HG03103 (cell line): ENCODE measurements at regions not wholly inside any gene's neighbourhood (a gene's known extent, or its start where the extent isn't known, plus 50 kb on each side); places are given as distances from the start of the nearest gene placed in this dataset.
"Not testable (repeated sequence)": the region's sequence is repeated elsewhere in the genome, so short reads cannot be mapped to it uniquely, and the experiment has no call there.

ENCODE experiments used
- ATAC-seq: cut with Tn5 transposase; IDR thresholded peaks from one replicate; pipeline ENCODE4 v1.9.1; 2021; ENCODE audit warnings: low read depth; ENCODE audit not compliant: unreplicated experiment

DNA sequence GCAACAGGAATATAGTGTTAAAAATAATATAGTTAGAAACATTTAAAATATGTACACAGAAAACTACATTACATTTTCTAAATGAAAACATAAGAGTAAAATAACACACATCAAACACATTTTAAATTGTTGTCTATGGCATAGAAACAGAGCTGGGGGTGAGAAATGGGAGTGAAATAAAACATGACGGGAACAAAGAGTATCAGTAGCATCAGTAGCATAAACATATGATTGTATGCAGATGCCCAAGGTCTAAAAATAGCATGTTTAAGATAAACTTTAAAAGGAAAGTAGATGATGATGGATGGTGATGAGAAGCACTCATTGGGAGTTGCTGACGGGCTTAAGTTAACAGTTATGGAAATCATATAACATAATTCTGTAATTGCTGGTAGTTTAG is 1221.7 kb upstream of the SPRY2 start:
- no peak for ATAC-seq

DNA sequence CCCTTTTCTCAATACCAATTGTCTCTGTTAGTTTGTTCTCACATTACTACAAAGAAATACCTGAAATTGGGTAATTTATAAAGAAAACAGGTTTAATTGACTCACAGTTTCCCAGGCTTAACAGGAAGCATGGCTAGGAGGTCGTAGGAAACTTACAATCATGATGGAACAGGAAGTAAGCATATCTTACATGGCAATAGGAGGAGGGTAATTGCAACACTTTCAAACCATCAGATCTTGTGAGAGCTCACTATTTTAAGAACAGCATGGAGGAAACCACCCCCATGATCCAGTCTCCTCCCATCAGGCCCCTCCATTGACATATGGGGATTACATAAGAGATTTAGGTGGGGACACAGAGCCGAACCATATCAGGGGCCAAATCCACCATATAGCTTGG is 1210.1 kb upstream of the SPRY2 start:
- ATAC-seq: no peak

DNA sequence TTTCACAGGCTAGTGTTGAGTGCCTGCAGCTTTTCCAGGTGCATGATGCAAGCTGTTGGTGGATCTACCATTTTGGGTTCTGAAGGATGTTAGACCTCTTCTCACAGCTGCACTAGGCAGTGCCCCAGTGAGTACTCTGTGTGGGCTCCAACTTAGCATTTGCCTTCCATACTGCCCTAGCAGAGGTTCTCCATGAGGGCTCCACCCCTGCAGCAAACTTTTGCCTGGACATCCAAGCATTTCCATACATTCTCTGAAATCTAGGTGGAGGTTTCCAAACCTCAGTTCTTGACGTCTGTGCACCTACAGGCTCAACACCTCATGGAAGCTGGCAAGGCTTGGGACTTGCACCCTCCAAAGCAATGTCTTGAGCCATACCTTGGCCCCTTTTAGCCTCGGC is 1205.4 kb upstream of the SPRY2 start:
- not testable (repeated sequence) for ATAC-seq

DNA sequence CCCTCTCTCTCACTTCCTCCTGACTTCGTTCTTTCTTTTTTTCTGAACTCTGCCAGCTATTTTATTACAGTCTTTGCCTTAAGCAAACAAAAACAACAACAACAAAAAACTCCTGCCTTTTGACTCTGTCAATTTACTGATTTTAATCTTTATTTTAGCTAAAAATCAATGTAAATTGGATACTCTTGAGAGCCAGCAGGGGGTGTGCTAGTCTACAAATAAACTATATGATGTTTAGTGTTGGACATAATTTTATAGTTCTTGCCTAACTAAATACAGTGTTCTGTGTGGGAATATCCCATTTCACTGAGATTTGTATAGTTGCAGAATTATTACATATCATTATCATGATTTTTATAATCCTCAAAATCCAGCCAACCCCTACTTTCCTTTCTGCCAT is 1199.9 kb upstream of the SPRY2 start:
- ATAC-seq: no peak

DNA sequence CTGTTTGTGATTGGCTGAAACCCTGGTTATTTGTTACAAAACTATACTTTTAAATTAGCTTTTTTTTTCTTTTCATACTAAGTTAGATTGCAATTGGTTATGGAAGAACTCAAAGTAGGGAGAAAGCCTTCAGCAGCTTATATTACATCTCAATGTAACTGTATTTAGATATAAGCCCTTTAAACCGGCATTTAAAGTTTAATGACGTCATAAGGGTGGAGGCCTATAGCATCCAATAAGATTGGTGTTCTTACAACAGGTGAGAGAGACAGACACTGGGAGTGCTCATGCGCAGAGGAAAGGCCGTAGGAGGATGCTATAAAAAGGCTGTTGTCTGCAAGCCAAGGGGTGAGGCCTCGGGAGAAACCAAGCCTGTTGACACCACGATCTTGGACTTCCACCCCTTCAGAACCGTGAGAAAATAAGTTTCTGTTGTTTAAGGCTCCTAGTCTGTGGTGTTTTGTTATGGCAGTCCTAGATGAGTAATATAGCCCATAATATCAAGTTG is 1198.8 kb upstream of the SPRY2 start:
- no peak for ATAC-seq

DNA sequence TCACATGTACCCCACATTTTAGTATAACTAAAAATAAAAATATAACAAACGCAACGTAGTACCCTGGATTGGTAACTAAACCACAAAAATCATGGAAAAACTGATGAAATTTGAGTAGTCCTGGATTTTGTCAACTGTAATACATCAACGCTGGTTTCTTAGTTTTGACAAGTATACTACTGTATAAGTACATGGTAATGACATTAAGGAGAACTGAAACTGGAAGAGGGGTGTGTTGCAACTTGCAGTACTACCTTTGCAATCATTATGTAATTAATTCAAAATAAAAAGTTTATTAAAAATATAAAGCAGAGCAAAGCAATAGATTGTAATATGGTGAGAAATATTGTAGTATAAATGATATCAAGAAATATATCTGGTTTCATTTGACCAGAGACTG is 1158.0 kb upstream of the SPRY2 start:
- ATAC-seq: no peak

DNA sequence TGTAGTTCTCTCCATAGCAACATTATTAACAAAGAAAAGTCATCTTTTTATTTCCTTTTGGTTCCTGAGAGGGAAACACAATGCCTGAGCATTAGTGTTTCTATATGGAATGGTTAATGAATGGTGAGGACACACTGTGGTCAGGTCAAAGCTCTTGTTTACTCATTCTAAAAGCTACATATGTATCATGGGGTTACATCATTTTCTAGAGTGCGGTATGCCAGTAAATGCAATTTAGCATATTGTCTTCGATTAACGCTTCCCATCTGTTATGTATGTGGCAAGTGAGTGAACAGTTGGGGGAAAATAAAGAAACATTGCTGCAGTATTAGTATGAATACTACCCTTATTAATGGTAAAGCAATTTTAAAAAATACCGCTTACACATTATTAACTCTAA is 1152.2 kb upstream of the SPRY2 start:
- no peak for ATAC-seq

DNA sequence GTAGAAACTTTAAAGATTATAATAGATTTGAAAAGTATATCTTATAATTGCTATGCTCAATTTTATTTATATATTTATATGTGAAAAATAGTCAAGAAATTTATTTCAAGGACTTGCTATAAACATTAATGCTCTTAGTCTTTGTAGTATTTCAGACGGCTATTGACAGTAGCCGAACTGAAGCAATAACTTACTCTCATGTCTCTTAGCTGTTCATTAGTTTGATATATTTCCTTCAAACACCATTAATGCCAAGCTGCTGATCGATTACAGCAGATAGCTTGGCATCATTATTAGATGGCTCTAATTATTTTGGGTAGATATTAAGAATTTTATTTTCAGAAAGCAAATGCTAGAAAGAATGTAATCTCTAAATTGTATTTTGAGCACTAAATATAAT is 1151.5 kb upstream of the SPRY2 start:
- no peak for ATAC-seq

DNA sequence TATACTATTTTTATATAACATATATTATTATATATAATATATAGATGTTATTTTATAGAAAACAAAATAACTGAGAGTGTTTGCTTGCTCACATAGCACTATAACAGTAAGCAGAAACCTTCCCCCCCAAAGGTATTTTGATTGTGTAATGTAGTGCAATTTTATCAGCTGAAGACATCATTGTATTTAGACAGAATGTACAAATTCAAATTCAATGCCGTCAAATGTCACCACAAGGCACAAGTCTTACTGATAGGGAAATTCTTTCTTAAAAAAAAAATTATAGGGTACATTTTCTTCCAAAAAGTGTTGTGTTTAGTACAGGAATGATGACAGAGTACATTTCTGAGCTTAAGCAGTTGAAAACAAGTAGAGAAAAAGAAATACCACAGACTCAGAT is 1147.1 kb upstream of the SPRY2 start:
- no peak for ATAC-seq

DNA sequence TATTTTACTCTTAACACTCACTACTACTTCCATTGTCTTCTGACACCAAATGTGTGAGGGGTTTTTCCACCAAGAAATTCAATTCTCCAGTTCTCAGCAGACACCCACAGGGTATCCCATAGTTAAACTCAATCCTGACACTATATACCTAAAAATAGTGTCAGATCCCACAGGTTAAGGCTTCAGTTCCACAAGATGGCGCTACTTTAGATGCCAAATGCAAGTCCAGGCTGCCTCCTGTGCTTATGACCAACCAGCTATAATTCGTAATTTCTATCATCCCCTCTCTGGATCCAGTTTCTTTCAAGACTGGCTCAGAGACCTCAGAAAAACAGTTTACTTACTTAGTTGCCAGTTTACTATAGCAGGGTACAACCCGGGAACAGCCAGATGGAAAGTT is 1146.2 kb upstream of the SPRY2 start:
- no peak for ATAC-seq

DNA sequence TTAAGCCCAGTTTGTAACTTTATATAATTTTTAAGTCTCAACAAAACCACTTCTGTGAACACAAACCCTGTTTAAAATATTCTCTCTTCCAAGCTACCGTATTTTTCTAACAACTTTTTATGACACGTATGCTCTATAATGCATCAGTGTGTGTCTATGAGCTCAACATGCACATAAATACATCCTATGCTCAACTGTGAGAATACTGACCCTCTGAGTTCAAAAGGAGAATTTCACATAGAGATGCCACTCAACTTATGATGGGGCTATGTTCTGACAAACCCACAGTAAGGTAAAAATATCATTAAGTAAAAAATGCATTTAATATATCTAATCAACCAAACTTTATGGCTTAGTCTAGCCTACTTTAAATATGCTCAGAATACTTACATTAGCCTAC is 1139.7 kb upstream of the SPRY2 start:
- no peak for ATAC-seq

DNA sequence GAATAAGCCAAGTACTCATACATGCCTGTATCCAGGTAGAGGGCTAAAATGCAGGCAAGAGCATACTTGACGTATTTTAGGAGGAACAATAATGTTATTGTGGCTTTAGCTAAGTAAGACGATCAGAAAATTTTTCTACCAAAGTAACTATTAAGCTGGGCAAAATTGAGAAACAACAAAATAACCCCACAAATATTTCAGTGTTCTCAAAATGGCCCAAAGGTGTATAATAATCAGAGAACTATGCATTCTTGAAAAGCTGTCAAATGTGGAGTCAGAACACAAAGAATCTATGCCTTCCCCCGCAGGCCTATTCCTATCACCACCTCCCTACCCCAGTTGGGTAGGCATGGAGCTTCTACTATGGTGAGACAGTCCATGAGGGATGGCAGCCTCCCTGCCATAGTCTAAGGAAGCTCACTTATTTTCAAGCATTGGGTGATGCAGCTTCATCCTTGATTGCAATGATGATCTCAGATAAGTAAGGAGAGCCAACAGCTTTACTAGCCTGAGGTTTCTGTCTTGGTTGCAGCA is 1132.5 kb upstream of the SPRY2 start:
- no peak for ATAC-seq

DNA sequence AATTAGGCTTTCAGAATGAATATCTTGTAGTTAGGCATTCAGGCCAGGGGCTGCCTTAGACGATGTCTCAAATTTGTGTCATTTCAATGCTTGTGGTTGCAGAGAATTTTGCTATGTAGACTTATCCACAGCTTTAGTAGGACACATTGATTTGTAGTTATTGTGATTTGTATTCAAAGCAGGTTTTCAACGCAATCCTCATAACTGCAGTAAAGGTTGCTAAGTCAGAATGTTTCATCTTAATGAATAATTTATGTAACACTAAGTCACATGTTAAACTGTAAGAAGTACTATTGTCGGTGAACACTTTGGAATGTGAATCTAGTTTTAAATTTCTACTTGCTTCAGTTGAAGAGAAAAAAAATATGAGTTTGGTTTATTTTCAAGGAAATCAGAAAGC is 1117.2 kb upstream of the SPRY2 start:
- ATAC-seq: no peak

DNA sequence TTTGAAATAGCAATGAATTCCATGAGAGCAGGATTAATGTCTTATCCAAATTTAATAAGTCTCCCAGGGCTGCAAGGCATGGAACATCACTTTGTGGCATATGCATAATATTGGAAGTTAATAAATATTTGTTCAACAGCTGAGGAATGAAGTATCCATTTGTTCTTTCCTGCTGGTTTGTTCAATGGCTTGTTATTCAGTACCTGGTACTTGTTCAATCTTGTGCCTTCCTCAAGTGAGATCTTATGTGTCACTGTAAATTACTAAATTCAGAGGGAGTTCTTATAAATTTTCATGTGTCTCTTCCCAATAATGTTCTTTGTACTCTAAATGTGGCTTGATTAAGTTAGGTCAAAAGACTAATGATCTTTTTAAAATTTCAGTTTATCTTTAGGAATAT is 1105.5 kb upstream of the SPRY2 start:
- no peak for ATAC-seq

DNA sequence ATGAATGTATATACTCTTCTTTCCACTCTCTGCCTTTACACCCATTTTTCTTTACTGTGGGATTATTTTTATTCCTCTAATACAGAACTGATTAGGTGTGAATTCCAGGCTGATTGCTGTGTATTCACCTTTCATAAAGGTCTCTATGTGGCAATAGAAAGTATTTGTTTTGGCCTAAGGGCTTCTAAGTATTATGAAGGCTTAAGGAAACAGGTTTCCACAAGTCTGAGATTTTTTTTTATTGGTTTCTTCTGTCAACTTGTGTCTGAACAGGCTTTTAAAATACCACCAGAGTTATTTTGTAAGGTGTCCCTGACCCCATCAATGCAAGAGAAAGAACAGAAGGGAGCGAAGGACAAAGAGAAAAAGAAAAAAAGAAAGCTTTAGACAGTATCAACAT is 1102.0 kb upstream of the SPRY2 start:
- no peak for ATAC-seq

DNA sequence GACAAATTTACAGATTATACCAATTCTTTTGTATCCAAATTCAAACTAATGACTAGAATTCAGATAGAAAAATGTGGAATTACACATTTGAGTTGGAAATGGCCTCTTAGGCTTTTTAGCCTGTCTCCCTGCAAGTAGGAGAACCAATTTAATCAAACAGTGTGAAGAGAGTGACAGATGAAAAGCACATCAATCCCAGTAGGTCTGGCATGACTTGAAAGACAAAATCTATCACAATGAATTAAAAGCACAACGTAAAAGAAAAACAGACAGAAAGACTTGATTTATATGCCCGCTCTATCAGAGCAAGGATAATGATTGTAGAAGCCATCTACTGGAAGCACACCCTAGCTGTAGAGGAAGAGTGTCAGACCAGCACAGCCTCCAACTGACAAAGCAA is 1084.4 kb upstream of the SPRY2 start:
- ATAC-seq: no peak

DNA sequence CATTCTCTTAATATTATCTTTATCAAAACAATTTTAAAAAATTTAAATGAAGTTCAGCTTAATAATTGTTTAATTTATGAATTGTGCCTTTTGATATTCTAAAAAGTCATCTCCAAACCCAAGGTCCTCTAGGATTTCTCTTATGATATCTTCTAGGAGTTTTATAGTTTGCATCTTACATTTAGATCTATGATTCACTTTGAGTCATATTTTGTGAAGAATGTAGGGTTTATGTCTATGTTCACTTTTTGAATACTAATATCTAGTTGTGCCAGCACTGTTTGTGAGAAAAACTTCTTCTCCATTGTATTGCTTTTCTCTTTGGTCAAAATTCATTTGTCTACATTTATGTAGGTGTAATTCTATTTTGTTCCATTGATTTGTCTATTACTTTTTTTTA is 1068.4 kb upstream of the SPRY2 start:
- no peak for ATAC-seq

DNA sequence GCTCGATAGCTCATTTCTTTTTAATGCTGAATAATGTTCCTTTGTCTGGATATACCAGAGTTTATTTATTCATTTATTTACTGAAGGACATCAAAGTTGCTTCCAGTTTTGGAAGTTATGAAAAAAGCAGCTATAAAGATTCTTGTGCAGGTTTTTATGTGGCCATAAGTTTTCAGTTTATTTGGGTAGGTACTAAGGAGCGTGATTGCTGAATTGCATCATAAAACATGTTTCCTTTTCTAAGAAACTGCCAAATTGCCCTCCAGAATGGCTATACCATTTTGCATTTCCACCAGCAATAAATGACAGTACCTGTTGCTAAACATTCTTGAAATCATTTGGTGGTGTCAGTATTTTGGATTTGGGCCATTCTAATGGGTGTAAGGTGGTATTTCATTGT is 1067.7 kb upstream of the SPRY2 start:
- ATAC-seq: no peak

DNA sequence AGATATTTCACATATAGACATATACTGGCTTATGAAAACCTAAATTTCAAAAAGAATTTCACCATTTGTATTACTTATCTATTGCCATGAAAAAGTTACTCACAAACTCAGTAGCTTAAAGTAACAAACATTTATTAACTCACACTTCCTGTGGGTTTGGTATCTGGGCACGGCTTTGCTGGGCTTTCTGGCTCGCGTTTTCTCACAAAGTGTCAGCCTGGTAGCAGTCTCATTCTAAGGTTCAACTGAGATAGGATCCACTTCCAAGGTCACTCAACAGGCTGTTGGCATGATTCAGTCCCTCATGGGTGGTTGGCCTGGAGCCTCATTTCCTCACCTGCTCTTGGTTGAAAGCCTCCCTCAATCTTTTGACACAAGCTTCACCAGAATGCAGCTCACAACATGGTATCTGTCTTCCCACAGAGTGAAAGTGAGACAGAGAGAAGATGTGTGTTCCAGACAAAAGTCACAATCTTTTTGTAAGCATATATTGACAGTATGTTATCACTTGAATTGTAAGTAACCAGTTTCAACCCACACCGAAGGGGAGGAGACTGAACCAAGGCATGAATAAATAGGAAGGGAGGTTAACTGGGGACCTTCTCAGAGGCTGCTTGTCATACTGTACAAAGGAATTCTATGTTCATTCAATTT is 1065.8 kb upstream of the SPRY2 start:
- peak; percentile 46 for ATAC-seq

DNA sequence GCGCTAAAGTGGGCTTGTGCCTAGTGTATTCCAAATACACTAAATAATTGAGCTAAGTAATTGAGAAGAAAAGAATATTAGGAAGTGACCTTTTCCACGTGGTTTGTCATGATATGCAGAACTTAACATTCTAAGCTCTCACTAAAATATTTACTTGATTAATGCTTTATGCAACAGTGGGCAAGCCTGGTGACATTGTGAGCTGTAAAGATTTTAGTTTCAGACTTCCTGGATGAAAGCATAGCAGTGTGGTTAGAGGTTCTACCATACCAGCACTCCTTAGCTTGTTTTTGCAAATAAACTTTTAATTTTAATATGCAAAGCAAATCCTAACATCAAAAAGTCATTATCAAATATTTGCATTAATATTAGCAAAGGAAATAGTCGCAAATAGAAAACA is 1065.1 kb upstream of the SPRY2 start:
- no peak for ATAC-seq

DNA sequence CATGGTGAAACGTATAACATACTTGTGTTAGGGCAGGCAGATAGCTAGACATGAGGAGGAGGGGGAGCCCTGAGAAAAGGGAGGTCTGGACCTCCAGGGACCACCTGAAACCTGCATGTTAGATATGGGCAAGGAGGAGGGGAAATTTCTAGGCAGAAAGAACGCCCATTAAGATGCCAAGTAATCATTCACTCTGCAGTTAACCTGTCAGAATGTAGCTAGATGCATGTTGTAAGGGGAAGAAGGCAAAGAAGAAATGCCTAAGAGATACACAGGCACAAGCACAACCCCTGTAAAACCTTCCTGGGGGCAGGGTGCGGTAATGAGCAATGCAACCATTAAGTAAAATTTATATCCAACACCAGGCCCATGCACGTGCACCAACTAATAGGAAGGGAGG is 1055.3 kb upstream of the SPRY2 start:
- no peak for ATAC-seq

DNA sequence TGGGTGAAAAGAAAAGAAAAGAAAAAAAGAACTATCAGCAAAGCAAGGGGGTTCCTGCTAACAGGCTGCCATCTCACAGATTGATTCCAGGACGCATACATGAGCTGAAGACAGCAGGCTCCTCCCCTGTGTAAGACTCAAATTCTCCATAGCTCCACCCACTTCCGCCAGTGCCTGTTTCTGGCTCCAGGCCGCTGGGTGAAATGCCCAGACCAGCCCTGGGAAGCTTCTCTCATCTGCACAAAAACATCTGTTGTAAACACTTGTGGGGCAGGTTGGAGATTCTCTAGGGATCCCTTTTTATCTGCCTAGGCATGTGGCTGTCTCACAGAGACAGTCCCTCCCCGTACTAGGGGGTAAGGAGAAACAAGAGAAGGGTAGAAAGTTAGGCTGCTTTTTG is 1054.4 kb upstream of the SPRY2 start:
- ATAC-seq: no peak

DNA sequence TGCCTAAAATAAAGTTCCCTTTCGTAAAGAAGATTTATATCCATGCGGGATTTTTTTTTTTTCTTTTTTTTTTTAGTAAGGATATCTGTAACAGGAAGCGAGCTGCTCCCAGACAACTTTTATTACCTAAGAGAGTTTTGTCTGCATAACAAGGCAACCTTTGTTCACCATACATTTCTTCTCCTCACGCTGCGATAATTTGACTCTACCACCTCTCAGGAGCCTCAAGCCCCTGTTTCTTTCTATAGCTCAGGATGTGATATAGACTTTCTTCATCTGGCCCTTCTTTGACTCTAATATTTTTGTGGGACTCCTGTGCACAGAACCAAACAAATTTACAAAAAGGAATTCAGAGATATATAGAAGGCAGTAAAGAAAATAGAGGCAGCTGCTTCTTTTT is 1053.7 kb upstream of the SPRY2 start:
- no peak for ATAC-seq
